ENCODE measurements at regions not wholly inside any gene's neighbourhood (a gene's known extent, or its start where the extent isn't known, plus 50 kb on each side); places are given as distances from the start of the nearest gene placed in this dataset.

DNA sequence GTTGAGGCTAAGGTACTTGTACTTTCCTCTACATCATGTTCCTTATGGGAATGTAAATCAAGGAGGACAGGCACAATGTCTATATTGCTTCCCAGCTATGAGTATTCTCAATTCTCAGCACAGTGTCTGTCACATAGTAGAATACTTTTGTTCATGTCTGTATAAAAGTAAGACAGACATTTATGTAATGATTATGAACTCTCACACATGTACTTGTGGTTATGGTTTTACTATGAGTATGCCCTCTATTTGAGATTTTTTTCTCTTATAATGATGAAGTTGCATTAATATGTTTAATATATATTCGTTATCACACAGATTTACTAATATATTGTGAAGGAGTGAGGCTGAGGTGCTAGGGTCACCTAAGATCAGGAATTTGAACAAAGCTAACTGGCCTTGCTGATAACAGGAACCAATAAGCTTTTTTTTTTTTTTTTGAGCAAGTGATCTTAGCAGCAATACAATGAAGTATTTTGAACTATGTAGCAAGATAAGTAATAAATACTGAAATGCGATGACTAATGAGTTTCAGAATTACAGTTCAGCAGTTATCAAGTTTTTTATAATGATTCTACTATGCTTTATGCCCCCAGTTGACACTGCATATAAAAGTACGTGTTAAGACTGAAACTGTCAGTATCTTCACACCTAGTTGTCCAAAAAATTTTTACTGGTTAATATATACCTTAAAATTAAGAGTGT is 623.1 kb downstream of the HTR1B start:
- Mint-ChIP-seq H3K27me3 (ENCODE audit: low read depth) (no peaks in the 10 kb centered on the region), H3K4me3 (no peak overlapping the region), H3K36me3 (ENCODE audit: low read depth) (peaks cover 2% of the 10 kb centered on the region), H3K9me3 (peaks cover 3% of the 10 kb centered on the region), H3K4me1 (peaks cover 4% of the 10 kb centered on the region), H3K27ac (ENCODE audit: unreplicated experiment) (no peak overlapping the region)
- TF ChIP-seq, protein P1, sequence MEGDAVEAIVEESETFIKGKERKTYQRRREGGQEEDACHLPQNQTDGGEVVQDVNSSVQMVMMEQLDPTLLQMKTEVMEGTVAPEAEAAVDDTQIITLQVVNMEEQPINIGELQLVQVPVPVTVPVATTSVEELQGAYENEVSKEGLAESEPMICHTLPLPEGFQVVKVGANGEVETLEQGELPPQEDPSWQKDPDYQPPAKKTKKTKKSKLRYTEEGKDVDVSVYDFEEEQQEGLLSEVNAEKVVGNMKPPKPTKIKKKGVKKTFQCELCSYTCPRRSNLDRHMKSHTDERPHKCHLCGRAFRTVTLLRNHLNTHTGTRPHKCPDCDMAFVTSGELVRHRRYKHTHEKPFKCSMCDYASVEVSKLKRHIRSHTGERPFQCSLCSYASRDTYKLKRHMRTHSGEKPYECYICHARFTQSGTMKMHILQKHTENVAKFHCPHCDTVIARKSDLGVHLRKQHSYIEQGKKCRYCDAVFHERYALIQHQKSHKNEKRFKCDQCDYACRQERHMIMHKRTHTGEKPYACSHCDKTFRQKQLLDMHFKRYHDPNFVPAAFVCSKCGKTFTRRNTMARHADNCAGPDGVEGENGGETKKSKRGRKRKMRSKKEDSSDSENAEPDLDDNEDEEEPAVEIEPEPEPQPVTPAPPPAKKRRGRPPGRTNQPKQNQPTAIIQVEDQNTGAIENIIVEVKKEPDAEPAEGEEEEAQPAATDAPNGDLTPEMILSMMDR (conservative IDR thresholded peaks at IDR 0.05), result no peak
- no peak for DNase-seq (ENCODE audit: low read depth, low spot score)

DNA sequence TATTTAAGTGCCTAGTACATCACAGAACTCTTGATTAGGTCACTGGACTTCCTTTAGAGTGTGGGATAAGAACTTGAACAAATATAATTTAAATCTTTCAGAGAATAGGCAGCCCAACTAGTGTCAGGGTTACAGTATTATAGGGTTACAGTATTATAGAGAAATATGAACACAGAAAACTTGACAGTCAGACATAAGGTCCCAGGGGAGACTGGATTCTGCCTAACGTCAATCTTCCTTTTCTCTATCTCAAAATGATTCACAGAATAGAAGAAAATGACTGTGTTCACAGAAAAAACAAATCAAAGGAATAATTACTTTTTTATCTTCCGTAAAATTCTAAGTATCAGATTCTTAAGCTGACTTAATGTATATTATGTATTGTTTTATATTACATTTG is 623.8 kb downstream of the HTR1B start:
- Mint-ChIP-seq H3K4me3 (no peak overlapping the region), H3K4me1 (peaks cover 4% of the 10 kb centered on the region), H3K36me3 (ENCODE audit: low read depth) (peaks cover 2% of the 10 kb centered on the region), H3K9me3 (peaks cover 3% of the 10 kb centered on the region), H3K27ac (ENCODE audit: unreplicated experiment) (no peak overlapping the region), H3K27me3 (ENCODE audit: low read depth) (no peaks in the 10 kb centered on the region)
- DNase-seq (ENCODE audit: low read depth, low spot score), result no peak
- TF ChIP-seq, protein P1 (conservative IDR thresholded peaks at IDR 0.05), result no peak

DNA sequence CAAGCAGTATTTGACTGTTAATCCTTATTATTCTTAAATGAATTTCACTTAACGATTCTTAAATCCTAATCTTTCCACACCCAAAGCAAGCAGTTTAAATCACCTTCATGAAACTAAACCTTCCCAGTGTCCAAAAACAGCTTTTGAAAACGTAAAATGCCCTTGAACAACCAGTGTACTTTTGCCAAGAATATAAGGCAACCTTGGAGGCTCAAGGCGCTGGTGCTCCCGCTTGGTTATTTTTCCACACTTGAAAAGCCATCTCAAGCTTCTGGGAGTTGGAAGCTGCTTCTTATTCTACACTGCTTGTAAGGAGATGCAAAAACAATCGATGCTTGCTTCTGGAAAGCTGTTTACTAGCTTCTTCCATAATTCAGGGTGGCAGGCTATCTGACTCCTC is 625.7 kb downstream of the HTR1B start:
- Mint-ChIP-seq H3K27me3 (ENCODE audit: low read depth) (no peaks in the 10 kb centered on the region), H3K4me1 (peaks cover 4% of the 10 kb centered on the region), H3K9me3 (no peaks in the 10 kb centered on the region), H3K27ac (ENCODE audit: unreplicated experiment) (no peak overlapping the region), H3K4me3 (no peak overlapping the region), H3K36me3 (ENCODE audit: low read depth) (no peaks in the 10 kb centered on the region)
- no peak for DNase-seq (ENCODE audit: low read depth, low spot score)
- TF ChIP-seq, protein P1 (conservative IDR thresholded peaks at IDR 0.05), result no peak

GRCh38 chr6:76835695-76836094 is 627.6 kb downstream of the HTR1B start:
- H3K36me3 Mint-ChIP-seq (ENCODE audit: low read depth), result no peaks in the 10 kb centered on the region
- no peaks in the 10 kb centered on the region for H3K9me3 Mint-ChIP-seq
- DNase-seq (ENCODE audit: low read depth, low spot score), result no peak
- no peak overlapping the region for H3K27ac Mint-ChIP-seq (ENCODE audit: unreplicated experiment)
- peaks cover 4% of the 10 kb centered on the region for H3K4me1 Mint-ChIP-seq
- no peak overlapping the region for H3K4me3 Mint-ChIP-seq
- no peaks in the 10 kb centered on the region for H3K27me3 Mint-ChIP-seq (ENCODE audit: low read depth)
- TF ChIP-seq, protein P1 (conservative IDR thresholded peaks at IDR 0.05), result no peak

DNA sequence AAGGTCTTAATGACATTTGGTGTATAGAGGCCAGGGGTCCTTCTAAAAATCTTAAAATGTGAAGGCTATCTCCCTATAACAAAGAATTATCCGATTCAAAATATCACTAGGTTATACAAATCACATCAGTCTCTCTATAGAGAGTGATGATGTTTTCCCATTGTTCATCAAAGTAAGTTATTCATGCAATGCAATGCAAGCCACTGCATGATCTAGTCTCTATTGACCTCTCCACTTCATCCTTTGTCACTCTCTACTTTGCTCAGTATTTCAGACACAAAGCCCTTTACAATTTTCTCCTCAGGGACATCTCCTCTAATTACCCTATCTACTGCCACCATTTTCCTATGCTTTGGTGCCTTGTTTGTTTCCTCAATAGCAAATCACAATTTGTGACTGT is 628.0 kb downstream of the HTR1B start:
- Mint-ChIP-seq H3K27me3 (ENCODE audit: low read depth) (no peaks in the 10 kb centered on the region), H3K4me3 (no peak overlapping the region), H3K27ac (ENCODE audit: unreplicated experiment) (no peak overlapping the region), H3K9me3 (no peaks in the 10 kb centered on the region), H3K4me1 (peaks cover 4% of the 10 kb centered on the region), H3K36me3 (ENCODE audit: low read depth) (no peaks in the 10 kb centered on the region)
- DNase-seq (ENCODE audit: low read depth, low spot score), result no peak
- TF ChIP-seq, protein P1 (conservative IDR thresholded peaks at IDR 0.05), result no peak

Data from neural crest cell (in vitro differentiated cells).